Brain microvascular endothelial cell (primary cell): ENCODE measurements at regions not wholly inside any gene's neighbourhood (a gene's known extent, or its start where the extent isn't known, plus 50 kb on each side); places are given as distances from the start of the nearest gene placed in this dataset.

Experiments
- DNase-seq: peaks from one replicate; pipeline ENCODE4 v3.0.0-alpha.2; 2020
- H3K27ac ChIP-seq: fragments of 250-450 bp; sonication (Bioruptor Pico); 2 replicates; pipeline ENCODE4 v1.5.1; 2020; ENCODE audit warnings: mild to moderate bottlenecking, moderate library complexity
- H3K27me3 ChIP-seq: fragments of 250-450 bp; sonication (Bioruptor Pico); replicated peaks from 2 replicates; pipeline ENCODE4 v1.5.1; 2020; ENCODE audit warnings: mild to moderate bottlenecking
- H3K36me3 ChIP-seq: fragments of 250-450 bp; sonication (Bioruptor Pico); replicated peaks from 2 replicates; pipeline ENCODE4 v1.5.1; 2020; ENCODE audit warnings: mild to moderate bottlenecking
- H3K4me3 ChIP-seq: 2 replicates; pipeline ENCODE4 v1.5.1; 2011; ENCODE audit warnings: low read depth, mild to moderate bottlenecking, control low read depth, low read length, moderate library complexity
- in situ Hi-C: cut with HindIII; loops from 2 replicates; pipeline ENCODE4 v1.10.0; 2017; ENCODE audit warnings: low sequenced_read_pairs, low pct_ligation_motif_present
- TF ChIP-seq, protein P1 (sequence below): IDR thresholded peaks from 2 replicates; pipeline ENCODE4 v1.5.1; 2011; ENCODE audit warnings: low read depth, mild to moderate bottlenecking, moderate library complexity, low read length, control low read depth, inconsistent platforms; ENCODE audit errors: missing control alignments

DNA sequence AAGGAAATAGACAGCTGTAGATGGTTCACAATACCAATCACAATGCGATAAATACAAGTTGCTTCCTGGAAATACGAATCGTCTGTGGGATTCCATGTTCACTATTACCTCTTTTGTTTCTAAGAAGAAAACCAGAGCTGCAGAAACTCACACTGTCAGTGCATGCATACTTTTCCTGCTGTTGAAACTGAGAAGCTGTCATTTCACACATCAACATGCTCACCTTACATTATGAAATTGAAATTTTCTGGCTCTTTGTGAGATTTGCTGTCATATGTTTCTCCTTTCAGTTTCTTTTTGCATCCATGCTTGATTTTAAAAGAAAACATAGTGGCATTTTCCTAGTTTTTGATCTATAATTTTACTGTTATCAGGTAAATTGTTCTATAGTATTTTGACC, 418.3 kb upstream of the HTR2C start:
- H3K36me3 ChIP-seq = no peaks in the 10 kb centered on the region
- no peak overlapping the region for H3K27ac ChIP-seq
- H3K4me3 ChIP-seq = no peak overlapping the region
- TF ChIP-seq, protein P1, sequence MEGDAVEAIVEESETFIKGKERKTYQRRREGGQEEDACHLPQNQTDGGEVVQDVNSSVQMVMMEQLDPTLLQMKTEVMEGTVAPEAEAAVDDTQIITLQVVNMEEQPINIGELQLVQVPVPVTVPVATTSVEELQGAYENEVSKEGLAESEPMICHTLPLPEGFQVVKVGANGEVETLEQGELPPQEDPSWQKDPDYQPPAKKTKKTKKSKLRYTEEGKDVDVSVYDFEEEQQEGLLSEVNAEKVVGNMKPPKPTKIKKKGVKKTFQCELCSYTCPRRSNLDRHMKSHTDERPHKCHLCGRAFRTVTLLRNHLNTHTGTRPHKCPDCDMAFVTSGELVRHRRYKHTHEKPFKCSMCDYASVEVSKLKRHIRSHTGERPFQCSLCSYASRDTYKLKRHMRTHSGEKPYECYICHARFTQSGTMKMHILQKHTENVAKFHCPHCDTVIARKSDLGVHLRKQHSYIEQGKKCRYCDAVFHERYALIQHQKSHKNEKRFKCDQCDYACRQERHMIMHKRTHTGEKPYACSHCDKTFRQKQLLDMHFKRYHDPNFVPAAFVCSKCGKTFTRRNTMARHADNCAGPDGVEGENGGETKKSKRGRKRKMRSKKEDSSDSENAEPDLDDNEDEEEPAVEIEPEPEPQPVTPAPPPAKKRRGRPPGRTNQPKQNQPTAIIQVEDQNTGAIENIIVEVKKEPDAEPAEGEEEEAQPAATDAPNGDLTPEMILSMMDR = no peak
- H3K27me3 ChIP-seq = no peaks in the 10 kb centered on the region
- in situ Hi-C loops = no loop called here
- DNase-seq = no peak

- in situ Hi-C loops = no loop called here
- no peak for DNase-seq
- no peaks in the 10 kb centered on the region for H3K27me3 ChIP-seq
- no peak overlapping the region for H3K27ac ChIP-seq
- no peaks in the 10 kb centered on the region for H3K36me3 ChIP-seq
- TF ChIP-seq, protein P1 = no peak
- H3K4me3 ChIP-seq = no peak overlapping the region
Measured at GRCh38 chrX:114162068-114162735, 421.7 kb upstream of the HTR2C start.

- in situ Hi-C loops = no loop called here
- Histone ChIP-seq H3K27ac (no peak overlapping the region), H3K36me3 (no peaks in the 10 kb centered on the region), H3K4me3 (no peak overlapping the region), H3K27me3 (no peaks in the 10 kb centered on the region)
- TF ChIP-seq, protein P1 = no peak
- DNase-seq = no peak
Measured at GRCh38 chrX:114152801-114153200, 431.1 kb upstream of the HTR2C start.

DNA sequence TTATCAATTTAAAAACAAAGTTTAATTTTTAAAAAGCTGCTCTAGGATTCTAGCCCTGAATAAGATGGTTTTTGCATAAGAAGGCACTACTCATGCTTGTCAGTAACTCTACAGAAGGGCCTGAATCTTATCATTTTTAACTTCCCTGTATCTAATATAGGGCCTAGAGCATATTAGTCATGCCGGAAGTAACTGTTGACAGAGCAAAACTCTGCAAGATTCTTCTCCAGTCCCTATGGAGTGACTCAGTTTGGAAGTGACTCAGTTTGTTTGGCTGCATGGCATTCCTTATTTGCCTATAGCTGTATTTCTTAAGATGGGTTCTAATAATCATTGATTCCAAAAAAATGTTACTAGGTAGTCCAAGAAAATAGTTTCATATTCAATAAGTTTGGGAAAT, 431.8 kb upstream of the HTR2C start:
- DNase-seq = peak; percentile 46
- in situ Hi-C loops = no loop called here
- TF ChIP-seq, protein P1 = no peak
- Histone ChIP-seq H3K27ac (no peak overlapping the region), H3K4me3 (no peak overlapping the region), H3K27me3 (no peaks in the 10 kb centered on the region), H3K36me3 (no peaks in the 10 kb centered on the region)

DNA sequence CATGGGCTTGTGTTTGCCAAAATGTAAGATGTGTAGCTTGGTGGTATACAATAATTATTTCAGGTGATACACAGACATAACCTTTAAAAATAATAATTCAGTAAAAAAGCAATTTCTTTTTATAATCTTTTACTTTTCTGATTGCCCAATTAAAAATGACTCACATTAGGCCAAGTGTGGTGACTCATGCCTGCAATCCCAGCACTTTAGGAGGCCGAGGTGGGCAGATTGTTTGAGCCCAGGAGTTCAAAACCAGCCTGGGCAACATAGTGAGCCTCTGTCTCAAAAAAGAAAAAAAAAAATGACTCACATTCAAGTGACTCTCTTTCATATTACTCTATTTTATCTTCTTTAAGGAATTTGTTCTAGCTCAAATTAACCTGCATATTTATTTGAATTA, 449.4 kb upstream of the HTR2C start:
- TF ChIP-seq, protein P1 = no peak
- in situ Hi-C loops = no loop called here
- H3K27ac ChIP-seq = no peak overlapping the region
- no peak overlapping the region for H3K4me3 ChIP-seq
- no peaks in the 10 kb centered on the region for H3K27me3 ChIP-seq
- no peak for DNase-seq
- H3K36me3 ChIP-seq = no peaks in the 10 kb centered on the region

- TF ChIP-seq, protein P1 = no peak
- no peak for DNase-seq
- in situ Hi-C loops = no loop called here
- Histone ChIP-seq H3K36me3 (no peaks in the 10 kb centered on the region), H3K27me3 (no peaks in the 10 kb centered on the region), H3K4me3 (no peak overlapping the region), H3K27ac (no peak overlapping the region)
Measured at GRCh38 chrX:114127411-114128025, 456.4 kb upstream of the HTR2C start.
